GM21576 (cell line): ENCODE measurements at regions not wholly inside any gene's neighbourhood (a gene's known extent, or its start where the extent isn't known, plus 50 kb on each side); places are given as distances from the start of the nearest gene placed in this dataset.
"Not testable (repeated sequence)": the region's sequence is repeated elsewhere in the genome, so short reads cannot be mapped to it uniquely, and the experiment has no call there.

Experiments used
- ATAC-seq: cut with Tn5 transposase; IDR thresholded peaks from one replicate; pipeline ENCODE4 v1.9.1; 2021; ENCODE audit warnings: mild to moderate bottlenecking, moderate library complexity; ENCODE audit not compliant: unreplicated experiment

DNA sequence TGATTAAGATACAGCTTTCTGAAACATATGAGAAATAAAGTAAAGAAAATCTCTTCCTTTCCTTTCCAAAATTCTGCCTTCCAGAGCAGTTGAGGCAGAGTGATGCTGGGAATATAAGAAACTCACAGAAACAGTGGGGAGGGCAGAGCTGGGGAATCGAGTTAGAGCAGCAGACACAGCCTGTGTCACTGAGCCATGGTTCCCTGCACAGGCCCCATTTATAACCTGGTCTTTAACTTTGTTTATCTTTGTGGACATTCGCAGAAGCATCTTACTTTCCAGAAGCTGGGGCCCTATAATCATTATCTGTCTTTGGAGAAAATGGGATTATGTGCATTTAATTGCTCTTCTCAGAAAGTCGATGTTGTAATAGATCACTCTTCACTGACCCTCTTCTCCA is 349.1 kb downstream of the SETD4 start:
- ATAC-seq, result no peak

GRCh38 chr21:35709990-35710389 is 350.3 kb downstream of the SETD4 start:
- ATAC-seq, result not testable (repeated sequence)

DNA sequence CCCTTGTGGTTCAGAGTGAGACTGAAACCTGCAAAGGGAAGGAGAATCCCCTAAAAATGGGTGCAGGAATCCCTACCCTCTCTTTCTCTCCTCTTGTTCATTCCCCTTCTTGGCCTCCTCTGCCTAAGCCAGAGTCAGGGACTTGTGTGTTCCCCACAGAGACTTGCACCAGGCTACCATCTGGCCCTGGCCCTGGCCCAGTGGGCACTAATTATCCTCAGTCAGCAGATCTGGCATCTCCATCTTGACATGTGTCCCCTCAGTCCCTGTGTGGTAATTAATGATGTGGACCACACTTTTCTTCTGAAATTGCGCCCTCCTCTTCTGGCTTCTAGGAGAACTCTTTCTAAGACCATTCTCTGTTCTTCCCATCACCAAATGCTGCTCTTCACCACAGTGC is 354.4 kb downstream of the SETD4 start:
- ATAC-seq, result no peak

DNA sequence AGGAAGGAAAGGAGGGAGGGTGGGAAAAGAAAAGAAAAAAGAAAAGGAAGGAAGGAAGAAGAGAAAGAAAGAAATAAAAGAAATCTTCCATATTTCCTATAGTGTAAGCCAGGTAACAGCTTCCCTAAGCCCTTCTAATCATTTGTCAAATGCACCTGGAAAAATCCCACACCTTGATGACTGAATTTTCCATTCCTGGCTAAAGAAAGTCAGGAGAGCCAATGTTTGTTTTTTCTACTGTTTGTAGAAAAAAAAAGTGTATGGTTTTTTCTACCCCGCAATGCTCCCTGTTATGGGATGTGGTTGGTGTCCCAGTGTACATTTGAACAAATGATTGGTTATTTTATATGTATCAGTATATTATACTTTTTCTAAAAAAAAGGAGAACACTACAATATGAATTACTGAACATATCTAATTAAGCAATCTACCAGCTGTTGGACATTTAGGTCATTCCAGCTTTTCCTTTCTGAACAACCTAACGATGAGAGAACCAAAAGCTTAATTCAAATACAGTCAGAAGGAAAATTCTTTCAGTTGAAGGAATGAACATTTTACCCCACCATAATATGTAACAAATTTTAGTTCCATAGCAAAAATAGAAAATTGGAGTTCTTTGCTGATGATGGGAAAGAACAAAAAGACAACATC is 355.0 kb downstream of the SETD4 start:
- ATAC-seq, result no peak

DNA sequence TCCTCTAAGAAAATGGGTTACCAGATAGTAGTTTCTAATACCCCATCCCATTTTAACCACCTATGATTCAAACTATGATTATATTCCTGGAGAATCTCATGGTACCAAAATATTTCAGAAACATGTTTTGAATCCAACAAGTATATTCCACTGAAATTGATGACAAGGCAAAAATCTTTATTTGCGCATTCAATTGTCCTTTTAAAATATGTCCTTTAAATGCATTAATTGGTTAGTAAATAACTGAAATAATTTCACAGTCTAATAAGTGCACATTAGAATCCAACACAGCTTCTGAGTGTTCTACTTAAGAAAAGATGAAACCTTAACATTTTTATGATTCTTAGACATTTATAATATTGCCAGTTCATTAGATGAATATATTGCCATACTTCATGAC is 356.6 kb downstream of the SETD4 start:
- ATAC-seq, result no peak

DNA sequence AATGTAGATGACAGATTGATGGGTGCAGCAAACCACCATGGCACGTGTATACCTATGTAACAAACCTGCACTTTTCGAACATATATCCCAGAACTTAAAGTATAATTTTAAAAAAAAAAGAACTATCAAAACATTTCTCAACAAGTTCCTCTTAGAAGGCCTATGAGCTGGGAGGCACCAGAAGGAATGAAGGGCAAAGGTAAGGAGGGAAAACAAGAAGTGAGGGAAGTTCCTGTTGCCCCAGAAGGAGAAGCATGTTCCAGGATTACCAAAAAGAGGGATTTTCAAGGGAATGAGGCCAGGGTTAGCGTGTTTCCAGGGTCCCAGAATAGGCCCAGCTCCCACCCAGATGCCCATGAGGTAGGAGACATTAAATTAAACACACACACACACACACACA is 361.0 kb downstream of the SETD4 start:
- ATAC-seq, result no peak

DNA sequence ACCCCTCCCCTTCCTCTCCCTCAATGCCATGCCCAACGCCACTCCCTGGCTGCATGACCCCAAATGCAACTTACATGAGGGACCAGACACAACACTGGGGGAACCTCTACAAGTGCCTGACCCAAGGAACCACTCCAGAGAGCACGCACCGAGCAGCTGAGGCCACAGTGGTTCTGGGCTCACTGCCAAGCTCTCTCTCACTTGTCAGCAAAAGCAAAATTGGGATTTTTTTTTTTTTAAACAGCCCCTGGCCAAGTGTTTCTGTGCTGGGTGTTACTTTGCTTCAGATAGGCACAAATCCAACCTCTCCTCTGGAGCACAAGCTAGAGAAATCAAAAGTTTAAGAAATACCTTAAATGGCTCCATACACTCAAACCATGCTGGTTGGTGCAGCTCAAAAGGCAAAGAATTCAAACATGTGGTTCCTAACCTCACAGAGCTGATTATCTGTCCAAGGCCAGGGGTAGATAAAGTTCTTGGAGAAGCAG is 363.0 kb downstream of the SETD4 start:
- no peak for ATAC-seq

DNA sequence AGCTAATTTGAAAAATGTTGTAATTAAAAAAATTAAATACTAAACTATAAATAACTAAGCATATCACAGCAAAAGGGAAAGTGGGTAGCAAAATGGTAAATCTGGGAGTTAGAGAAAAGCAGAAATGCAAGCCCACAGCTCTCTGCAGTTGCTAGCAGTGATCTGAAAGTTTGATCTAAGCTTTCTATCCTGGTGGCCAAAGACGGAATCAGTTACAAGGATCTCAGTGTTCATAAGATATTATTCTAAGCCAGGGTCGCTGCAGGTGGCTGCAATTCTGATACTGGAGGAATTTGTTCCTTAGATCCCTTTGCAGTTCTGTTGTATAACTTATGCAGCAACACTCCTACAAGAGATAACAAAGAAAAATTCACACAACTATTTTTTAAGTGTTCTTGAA is 363.7 kb downstream of the SETD4 start:
- ATAC-seq, result no peak

GRCh38 chr21:35692311-35692710 is 368.0 kb downstream of the SETD4 start:
- ATAC-seq, result no peak

- no peak for ATAC-seq
Measured at GRCh38 chr21:35690436-35690835, 369.9 kb downstream of the SETD4 start.

GRCh38 chr21:35686156-35686555 is 374.2 kb downstream of the SETD4 start:
- no peak for ATAC-seq

DNA sequence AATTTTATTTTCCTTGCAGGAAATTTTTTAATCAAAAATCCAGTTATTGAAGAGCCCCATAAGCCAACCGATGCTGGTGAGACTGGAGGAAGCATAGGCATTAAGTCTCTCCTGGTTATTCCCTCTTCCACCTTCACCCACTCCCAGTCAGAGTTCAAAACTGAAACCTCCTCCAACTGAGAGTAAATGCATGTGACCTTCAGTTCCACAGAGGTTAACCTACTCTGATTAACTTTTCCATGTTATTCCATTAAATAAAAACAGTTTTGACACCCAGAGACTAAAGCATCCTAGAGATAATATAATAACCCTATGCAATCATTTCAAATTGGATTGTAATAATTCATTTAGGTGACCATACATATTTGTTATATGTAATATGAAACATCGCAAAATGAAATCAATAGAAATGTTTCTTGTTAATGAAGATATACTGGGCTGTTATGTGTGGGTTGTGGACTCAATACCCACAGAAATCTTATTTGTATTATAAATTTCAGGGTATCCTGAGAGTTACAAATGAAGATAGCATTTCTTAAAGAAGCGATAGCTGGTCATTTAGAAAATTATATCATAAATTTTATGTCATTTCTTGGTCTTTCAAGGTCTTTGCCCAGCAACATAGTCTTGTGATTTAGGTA is 376.5 kb downstream of the SETD4 start:
- ATAC-seq, result no peak

GRCh38 chr21:35682904-35683549 is 377.3 kb downstream of the SETD4 start:
- no peak for ATAC-seq

DNA sequence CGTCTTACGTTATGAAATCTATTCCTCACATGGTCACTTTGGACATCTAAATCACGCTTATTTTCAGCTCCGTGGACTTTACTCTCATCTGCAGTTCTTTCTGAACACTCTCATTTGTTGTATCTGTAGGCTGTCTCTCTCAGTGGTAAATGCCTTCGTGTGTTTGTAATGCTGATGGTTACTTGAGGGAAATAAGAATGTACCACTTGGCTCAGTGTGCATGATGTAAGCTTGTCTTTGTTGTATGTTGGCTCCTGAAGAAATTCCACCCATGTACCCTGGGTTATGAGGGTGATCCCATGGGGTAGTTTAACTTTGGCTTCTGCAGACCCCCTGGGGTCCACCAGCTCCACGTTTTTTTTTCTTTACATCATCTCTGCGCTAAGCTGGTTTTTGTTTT is 378.4 kb downstream of the SETD4 start:
- no peak for ATAC-seq

GRCh38 chr21:35679076-35679475 is 381.2 kb downstream of the SETD4 start:
- ATAC-seq, result no peak

GRCh38 chr21:35678393-35678792 is 381.9 kb downstream of the SETD4 start:
- ATAC-seq, result no peak

DNA sequence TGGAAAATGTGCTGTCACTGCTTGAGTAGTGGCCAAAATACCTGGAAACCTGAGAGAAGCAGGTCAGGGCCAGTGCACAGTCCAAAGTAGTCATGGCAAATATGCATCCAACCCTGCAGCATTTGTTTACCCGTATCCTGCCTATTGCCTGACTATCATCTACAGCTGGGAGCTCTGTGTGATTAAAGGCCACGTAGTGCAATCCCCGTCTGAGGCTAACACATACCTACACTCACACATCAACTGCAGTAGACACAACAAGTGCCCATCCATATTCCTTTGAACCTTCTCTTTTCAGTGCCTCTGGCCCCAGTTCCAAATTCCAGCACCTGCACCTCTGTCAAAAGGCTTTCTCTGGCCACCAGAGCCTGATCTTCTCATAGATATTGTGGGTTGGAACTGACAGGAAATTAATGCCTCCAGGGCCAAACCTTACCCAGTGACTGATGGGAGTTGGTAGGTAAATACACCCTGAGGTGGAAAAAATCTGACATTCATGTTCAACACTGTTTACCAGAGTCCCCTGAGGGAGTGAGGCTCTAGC is 383.0 kb downstream of the SETD4 start:
- ATAC-seq, result no peak

- no peak for ATAC-seq
Measured at GRCh38 chr21:35674895-35675470, 385.3 kb downstream of the SETD4 start.

- no peak for ATAC-seq
Measured at GRCh38 chr21:35674091-35674671, 386.1 kb downstream of the SETD4 start.

DNA sequence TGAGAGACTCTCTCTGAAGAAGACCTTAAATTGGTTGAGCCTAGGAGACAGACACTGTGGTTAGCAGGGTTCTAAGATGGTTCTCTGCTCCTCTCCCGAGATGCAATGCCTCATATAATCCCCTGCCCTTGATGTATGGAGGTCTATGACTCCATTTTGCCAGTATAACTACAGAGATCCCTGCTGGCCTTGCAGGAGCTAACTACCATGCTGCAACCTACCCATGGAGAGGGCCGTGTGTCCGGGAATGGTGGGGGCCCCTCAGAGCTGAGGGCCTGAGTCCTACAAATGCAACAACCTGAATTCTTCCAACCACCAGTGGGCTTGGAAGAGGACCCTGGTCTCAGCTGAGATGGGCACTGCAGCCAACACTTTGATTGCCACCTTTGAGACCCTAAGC is 388.0 kb downstream of the SETD4 start:
- no peak for ATAC-seq

- no peak for ATAC-seq
Measured at GRCh38 chr21:35664683-35665082, 395.6 kb downstream of the SETD4 start.
